ENCODE measurements at regions not wholly inside any gene's neighbourhood (a gene's known extent, or its start where the extent isn't known, plus 50 kb on each side); places are given as distances from the start of the nearest gene placed in this dataset.

DNA sequence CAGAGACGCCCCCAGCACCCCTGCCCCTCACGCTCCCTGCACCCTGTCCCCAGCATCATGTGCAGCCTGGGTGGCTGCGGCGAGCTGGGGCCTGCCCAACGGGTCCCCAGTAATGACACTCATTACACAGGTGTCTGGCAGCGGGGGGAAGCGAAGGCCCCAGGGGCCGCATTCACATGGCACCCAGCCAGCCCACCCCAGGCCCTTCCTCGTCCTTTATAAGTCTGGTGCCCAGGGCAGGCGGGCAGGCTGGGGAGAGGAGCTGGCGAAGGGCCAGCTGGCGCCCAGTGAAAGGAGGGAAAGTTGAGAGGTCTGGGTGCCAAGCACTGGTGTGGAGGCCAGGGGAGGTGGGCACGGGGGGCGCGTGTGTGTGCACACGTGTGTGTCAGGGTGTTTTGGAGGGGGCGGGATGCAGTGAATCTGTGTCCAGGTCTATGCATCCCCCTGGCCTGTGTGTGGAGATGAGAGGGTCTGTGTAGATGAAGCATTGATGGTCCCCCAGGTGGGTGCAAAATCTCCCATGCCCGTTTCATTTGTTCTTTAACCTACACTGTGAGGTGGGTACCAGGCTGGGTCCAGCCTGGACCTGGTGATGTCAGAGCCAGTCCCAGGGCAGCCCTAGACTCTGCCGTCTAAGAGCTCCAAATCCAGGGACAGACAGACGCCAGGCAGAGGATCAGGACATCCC is 105.3 kb downstream of the CEBPB start:
- TF ChIP-seq, protein P1, sequence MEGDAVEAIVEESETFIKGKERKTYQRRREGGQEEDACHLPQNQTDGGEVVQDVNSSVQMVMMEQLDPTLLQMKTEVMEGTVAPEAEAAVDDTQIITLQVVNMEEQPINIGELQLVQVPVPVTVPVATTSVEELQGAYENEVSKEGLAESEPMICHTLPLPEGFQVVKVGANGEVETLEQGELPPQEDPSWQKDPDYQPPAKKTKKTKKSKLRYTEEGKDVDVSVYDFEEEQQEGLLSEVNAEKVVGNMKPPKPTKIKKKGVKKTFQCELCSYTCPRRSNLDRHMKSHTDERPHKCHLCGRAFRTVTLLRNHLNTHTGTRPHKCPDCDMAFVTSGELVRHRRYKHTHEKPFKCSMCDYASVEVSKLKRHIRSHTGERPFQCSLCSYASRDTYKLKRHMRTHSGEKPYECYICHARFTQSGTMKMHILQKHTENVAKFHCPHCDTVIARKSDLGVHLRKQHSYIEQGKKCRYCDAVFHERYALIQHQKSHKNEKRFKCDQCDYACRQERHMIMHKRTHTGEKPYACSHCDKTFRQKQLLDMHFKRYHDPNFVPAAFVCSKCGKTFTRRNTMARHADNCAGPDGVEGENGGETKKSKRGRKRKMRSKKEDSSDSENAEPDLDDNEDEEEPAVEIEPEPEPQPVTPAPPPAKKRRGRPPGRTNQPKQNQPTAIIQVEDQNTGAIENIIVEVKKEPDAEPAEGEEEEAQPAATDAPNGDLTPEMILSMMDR (IDR thresholded peaks at IDR 0.05) = no peak
- no peak for TF ChIP-seq POLR2AphosphoS5 (IDR thresholded peaks at IDR 0.05)
- no peak for TF ChIP-seq POLR2A (IDR thresholded peaks at IDR 0.05)

Measured in breast epithelium (tissue), 3 donors.